ENCODE measurements at regions not wholly inside any gene's neighbourhood (a gene's known extent, or its start where the extent isn't known, plus 50 kb on each side); places are given as distances from the start of the nearest gene placed in this dataset.
"Not testable (repeated sequence)": the region's sequence is repeated elsewhere in the genome, so short reads cannot be mapped to it uniquely, and the experiment has no call there.

DNA sequence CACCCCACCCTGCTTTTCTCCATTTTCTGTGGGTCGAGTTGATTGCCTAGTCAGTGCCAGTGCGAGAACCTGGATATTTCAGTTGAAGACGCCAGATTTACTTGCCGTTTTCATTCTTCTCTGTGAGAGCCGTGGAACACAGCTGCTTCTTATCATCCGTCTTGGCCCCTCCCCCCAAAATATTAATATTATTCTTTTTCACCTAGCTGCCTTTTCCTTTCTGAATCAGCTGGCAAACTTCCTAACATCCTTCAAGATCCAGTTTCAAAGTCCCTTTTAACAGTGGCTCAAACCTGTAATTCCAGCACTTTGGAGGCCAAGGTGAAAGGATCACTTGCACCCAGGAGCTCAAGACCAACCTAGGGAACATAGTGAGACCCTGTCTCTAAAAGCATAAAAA is 117.1 kb upstream of the RASA1 start:
- ATAC-seq (no peak), DNase-seq (no peak)
- intact Hi-C loops (cut with DNase I, micrococcal nuclease), result no loop called here

DNA sequence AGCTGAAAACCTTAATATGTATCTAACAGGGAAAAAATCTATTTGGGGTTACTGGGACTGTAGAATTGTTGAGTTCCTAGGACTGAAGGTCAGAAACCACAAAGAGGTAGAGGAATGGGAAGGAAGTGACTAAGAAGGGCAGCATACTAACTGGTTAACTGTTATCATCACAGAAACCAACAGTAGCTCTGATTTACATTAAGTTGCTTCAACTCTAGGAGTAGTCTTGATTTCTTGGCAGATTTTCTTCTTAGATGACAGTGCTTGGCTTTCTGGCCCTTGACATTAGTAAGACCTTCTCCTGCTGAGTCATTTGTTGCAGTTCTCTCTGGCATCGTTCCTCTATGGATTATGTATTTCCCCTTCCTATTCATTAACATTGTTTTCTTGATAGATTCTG is 116.1 kb upstream of the RASA1 start:
- DNase-seq, result no peak
- intact Hi-C loops (cut with DNase I, micrococcal nuclease), result no loop called here
- no peak for ATAC-seq

DNA sequence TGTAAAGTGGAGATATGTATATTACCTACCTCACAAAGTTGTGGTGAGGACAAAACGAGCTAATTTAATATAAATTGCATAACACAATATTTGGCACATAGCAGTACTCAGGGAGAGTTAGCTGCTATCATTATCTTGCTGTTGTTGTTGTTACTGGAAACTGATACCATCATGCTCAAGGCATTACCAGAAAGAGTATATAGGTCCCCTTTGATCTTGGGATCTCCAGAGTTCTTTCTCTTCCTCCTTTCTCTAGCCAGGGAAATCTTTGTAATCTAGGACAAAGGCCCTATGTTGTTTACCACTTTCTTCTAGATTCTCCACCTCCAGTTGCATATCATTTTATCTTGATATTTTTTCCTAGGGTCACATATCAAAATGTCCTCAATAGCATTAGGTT is 114.8 kb upstream of the RASA1 start:
- no peak for DNase-seq
- intact Hi-C loops (cut with DNase I, micrococcal nuclease), result no loop called here
- ATAC-seq, result no peak

DNA sequence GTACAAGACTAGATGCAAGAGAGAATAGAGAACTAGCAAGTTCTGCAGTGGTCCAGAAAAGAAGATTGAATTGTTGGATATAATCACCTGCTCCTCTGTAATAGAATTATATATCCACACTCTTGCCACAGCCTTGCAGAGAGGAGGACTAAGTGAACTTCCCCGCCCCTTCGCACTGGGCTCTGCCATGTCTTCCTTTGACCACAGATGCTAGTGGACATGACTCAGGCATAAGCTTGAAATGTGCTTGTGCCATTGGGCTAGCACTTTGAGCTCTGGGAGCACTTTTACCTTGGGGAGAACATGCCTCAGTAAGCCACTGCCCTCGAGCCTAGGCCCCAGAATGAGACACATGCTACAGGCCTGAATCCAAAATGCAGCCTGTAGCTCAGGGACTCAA is 113.5 kb upstream of the RASA1 start:
- ATAC-seq, result no peak
- intact Hi-C loops (cut with DNase I, micrococcal nuclease), result no loop called here
- DNase-seq, result no peak

DNA sequence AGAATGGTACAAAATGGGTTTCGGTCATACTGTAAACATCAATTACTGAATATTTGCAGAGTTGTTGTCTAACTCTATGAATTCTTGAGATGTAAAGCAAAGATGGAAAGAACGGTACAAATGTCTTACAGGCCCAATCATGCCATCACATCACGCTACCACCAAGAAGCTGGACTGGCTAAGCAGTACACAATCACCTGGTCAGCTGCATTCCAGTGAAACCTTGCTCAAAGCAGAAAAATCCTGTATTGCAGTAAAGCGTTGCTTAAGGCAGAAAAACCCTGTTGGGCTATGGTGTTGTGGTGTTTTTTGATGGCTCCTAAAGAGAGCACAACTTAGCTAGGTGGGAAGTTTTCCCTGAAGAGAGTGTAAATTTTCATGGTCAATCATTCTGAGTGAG is 112.6 kb upstream of the RASA1 start:
- ATAC-seq, result no peak
- intact Hi-C loops (cut with DNase I, micrococcal nuclease), result no loop called here
- no peak for DNase-seq

DNA sequence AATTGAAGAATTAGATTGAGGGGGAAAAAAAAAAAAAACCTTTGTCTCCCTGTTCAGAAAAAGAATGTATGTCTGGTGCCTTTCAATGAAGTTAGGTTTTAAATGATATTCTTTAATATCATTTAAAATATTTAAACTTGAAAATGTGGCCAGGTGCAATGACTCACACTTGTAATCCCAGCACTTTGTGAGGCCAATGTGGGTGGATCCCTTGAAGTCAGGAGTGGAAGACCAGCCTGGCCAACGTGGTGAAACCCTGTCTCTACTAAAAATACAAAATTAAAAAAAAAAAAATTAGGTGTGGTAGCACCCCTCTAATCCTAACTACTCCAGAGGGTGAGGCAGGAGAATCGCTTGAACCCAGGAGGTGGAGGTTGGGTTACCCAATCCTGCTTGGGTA is 111.1 kb upstream of the RASA1 start:
- ATAC-seq, result no peak
- intact Hi-C loops (cut with DNase I, micrococcal nuclease), result no loop called here
- DNase-seq, result no peak

DNA sequence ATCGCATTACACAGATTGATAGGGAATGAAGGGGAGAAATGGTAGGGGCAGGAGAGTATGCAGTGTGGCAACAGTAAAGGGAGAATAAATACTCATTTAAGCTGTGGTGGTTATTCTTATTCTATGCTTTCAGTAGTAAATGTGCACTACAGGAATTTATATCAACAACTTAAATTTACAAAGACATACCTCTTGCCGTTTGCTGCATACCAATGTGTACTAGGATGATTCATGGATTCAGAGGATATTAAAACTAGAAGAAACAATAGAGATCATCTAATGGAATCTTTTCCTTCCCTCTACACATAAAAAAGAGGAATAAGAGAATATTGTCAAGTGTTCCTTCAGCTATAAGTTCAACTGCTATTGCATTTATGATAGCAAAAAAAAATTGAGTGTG is 103.3 kb upstream of the RASA1 start:
- no peak for DNase-seq
- no peak for ATAC-seq
- intact Hi-C loops (cut with DNase I, micrococcal nuclease), result no loop called here

DNA sequence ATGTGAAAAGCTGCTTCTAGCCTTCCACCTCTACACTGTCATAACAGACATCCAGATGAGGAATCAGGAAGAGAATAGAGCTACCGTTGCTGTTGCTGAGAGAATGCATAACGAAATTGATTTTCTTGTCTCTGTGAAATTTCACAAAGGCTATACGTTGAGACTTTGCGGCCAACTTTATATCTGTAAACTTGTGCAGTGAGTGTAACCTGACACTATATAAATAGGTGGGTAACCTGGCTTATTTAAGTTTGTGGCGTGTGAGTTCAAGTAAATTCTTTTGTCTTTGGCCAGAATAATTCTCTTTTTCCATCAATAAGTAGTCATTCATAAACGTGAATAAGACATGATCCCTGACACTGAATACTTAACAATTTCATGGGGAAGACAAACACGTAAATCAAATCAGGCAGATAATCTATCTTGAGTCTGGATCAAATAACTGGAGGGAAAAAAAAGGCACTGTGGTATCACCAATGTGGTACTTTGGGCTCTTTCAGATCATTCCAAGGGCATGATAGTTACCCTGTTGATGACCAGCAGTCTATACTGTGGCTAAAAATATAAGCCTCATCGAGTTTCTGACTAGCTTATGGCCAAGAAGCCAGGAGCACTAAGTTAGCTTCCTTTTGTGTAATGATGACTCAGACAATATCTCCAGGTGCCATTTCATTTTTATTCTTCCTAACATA is 98.2 kb upstream of the RASA1 start:
- no peak for ATAC-seq
- no peak for DNase-seq
- intact Hi-C loops (cut with DNase I, micrococcal nuclease), result no loop called here

DNA sequence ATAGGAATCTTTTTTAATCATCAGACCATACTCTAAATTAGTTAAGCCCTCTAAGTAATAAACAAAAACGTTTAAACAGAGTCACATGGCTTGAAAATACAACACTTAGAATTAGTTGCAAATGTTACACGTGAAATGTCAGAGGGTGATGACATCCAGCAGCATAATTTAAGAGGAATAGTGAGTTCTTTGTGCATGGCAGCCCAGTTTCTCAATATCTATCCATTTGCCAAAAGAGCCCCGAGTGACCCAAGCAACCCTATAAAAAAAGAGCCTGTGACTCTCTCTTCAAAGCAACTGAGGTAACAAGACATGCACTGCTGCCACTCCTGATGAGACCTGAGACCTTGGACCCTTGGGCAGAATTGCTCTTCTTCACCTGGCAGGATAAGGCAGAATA is 96.9 kb upstream of the RASA1 start:
- DNase-seq, result no peak
- intact Hi-C loops (cut with DNase I, micrococcal nuclease), result no loop called here
- no peak for ATAC-seq

DNA sequence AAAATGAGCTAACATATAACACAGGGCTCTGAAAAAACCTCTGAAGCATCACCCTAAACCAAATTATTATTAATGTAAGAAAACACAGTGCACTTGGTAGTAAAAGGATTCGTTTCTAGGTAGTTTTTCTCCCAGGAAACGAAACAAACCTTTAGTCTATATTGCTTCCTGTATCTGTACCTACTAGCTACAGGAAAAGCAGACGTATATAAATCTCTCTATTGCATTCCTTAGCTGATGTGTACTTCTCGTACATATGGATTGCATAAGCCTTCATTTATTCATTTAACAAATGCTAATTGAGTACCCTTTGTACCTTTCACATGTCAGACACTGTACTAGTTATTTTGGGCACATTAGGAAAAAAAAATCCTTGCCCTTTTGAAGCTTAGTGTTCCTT is 85.0 kb upstream of the RASA1 start:
- ATAC-seq (peak; percentile 57), DNase-seq (no peak)
- intact Hi-C loops (cut with DNase I, micrococcal nuclease), result no loop called here

DNA sequence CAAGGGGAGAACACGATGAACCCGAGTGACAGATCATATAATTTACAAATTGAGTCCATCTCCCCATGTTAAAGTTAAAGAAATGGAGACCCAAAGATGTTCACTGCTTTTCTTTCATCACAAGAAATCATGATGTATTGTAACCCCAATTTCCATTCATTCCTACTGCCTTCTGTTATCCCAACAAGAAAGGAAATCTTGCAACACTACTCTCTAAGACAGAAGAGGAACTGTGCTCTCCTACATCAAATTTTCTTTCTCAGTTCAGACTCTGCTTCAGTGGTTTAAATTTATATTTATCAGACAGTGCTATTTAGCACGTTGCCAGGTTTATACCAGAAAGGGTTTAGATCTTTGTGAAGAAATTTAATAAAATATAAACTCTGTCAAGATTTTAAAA is 83.8 kb upstream of the RASA1 start:
- DNase-seq (no peak), ATAC-seq (no peak)
- intact Hi-C loops (cut with DNase I, micrococcal nuclease), result no loop called here

DNA sequence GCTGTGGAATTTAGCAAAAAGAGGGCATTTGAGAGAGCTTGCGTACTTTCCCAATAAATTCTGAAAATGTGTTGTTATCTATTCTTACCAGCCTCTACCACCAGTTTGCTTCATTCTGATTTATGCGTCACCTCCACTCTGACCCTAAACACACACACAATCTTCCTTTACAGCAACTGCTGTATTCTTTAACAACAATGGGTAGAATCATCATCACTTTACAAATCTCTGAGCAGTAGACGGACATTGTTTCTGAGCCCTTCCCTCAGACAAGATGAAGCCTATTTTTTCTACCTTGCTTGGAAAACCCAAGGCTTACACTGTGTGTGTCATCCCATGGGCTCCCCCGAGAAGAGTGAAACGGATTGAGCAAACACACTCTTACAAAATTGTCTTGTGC is 83.1 kb upstream of the RASA1 start:
- ATAC-seq, result no peak
- DNase-seq, result no peak
- intact Hi-C loops (cut with DNase I, micrococcal nuclease), result no loop called here

DNA sequence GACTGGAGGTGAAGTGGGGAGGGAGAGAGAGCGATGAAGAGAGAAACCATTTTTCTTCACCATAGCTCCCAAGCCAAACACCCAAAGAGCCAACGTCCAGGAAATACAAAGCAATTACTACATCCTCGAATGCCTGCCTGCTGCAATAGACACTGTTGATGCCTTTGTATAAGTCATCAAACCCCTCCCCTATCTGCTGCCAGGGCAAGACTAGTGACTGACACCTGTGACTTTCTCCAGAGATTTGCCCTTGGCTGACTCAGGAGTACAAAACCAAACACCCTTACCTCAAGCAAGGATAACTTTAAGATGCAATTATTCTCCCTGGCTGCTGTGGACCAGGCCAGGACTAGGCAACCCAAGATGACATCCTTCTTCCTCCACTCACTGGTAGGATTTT is 81.8 kb upstream of the RASA1 start:
- DNase-seq, result no peak
- no peak for ATAC-seq
- intact Hi-C loops (cut with DNase I, micrococcal nuclease), result no loop called here

DNA sequence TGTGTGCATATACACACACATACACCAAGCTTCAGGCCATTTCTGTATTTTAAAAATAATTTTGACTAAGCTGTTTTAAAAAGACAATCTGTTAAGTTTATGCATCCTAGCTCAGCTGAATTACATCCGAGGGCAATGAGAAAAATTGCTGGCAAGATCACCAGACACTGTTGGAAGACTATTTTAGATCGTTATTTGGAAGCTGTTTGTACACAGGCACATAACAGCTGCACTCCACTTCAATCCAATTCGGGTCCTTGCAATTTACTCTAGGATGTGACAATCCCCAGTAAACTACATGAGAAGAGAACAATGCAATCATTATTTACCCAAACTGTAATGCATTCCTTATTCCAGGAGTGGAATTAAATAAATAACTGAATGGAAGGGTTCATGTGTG is 79.3 kb upstream of the RASA1 start:
- intact Hi-C loops (cut with DNase I, micrococcal nuclease), result no loop called here
- DNase-seq, result no peak
- no peak for ATAC-seq

DNA sequence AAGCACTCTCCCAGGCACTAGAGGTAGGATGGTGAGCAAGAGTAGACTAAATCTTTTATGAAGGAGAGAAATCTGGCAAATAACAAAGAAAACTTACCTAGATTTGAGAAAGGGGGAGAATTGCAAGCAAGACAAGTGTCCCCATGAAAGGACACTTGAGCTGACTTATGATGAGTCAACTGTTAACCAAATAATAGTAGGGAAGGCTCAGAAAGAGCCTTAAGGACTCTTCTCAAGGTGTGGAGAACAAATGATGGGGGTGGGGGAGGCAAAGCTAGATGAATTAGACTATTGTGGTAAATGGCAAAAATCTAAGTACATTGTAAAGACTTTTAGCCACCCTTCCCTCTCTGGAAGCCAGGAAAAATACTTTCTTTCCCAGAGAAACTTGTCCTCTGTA is 77.6 kb upstream of the RASA1 start:
- no peak for DNase-seq
- no peak for ATAC-seq
- intact Hi-C loops (cut with DNase I, micrococcal nuclease), result no loop called here

DNA sequence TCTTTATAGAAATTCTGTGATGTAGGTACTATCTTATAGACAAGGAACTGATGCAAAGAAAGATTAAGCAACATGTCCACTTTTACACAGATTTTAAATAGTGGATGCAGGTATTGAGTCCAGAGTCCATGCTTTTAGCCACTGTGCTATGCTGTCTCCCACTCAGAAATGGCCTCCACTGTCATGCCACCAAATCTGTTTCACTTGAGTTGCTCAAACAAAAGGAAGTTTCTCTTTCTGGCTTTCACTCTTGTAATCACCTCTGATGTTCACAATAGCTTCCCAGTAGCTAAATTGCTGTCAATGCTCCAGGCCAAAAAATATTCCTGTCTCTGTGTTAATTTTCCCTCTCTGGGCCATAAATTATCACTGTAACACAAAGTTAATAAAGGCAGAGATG is 77.0 kb upstream of the RASA1 start:
- DNase-seq (no peak), ATAC-seq (no peak)
- intact Hi-C loops (cut with DNase I, micrococcal nuclease), result no loop called here

DNA sequence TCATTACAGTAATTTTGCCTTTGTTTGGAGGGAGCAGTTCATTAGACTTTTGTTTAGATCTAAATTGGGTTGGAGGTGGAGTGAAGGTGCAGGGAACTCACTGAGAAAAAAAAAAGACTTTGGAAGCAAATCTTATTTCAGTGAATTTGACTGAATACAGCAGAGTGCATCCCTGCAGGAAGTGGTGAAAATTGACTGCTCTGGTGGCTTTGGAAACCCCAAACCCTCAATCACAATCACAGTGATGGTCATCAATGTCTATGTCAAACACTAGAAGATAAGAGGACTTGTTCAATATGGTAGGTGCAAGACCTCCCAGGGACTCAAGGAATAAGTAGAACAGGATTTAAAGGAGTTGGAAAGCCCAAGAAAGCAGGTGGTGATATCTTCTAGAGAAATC is 76.0 kb upstream of the RASA1 start:
- no peak for ATAC-seq
- no peak for DNase-seq
- intact Hi-C loops (cut with DNase I, micrococcal nuclease), result no loop called here

DNA sequence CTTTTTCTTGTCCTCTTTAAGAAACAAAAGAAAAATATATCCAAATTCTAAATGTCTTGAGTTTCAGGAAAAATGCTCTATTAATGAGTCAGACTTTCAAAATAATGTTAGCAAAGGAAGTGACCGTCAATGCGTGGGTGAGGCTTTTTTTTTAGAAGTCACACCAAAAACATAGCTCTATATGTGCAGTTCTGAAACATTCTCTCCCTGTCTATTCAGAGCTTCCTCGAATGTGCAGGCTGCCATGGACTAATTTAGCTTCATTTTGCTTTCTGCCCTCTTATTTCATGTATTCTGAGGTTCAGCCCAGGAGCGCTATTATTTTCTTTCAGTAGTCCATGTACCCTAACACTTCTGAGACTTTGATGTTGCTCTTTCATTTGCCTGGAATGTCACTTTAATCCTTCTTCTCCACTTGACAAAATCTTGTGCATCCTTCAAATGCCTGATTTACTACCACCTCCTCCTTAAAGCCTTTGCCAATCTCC is 72.5 kb upstream of the RASA1 start:
- intact Hi-C loops (cut with DNase I, micrococcal nuclease), result no loop called here
- ATAC-seq, result no peak
- DNase-seq, result no peak

DNA sequence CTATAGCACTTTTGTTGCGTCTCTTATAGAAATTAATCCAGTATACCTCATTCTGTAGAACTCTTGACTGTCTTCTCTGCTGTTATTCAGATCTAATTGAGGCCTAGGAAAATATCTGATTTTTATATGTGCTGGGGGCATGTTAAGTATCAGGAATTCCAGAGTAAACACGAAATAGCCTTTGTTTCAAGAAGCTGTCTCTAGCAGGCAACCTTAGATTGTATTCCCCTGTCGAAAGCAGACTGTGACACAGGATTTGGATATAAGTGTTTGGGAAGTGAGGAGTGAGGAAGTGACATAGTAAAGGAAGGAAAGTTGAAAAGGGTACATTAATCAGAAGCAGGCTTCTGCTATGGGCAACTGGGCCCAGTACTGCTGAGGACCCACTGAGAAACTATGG is 72.1 kb upstream of the RASA1 start:
- intact Hi-C loops (cut with DNase I, micrococcal nuclease), result no loop called here
- DNase-seq (no peak), ATAC-seq (no peak)

DNA sequence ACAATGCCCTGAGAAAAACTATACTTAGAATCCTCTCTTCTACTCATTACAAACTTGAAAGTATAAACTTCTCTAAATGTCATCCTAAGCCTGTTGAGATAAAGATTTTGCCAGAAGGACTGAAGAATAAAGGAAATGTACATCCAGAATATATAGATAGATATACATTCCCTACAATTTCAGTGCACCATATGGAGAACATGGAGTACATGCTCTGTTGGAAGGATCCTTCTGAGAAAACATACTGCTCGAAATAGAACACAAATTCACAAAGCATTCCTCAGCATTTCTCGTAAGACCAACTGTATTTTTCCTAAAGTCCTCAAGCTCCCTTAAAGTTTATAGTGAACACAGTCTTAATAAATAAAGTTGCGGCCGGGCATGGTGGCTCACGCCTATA is 69.7 kb upstream of the RASA1 start:
- intact Hi-C loops (cut with DNase I, micrococcal nuclease), result no loop called here
- DNase-seq (no peak), ATAC-seq (no peak)

DNA sequence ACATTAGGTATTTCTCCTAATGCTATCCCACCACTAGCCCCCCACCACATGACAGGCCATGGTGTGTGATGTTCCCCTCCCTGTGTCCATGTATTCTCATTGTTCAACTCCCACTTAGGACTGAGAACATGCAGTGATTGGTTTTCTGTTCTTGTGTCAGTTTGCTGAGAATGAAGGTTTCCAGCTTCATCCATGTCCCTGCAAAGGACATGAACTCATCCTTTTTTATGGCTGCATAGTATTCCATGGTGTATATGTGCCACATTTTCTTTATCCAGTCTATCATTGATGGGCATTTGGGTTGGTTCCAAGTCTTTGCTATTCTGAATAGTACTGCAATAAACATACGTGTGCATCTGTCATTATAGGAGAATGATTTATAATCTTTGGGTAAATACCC is 68.4 kb upstream of the RASA1 start:
- DNase-seq; intact Hi-C loops (cut with DNase I, micrococcal nuclease); ATAC-seq: not testable (repeated sequence)

DNA sequence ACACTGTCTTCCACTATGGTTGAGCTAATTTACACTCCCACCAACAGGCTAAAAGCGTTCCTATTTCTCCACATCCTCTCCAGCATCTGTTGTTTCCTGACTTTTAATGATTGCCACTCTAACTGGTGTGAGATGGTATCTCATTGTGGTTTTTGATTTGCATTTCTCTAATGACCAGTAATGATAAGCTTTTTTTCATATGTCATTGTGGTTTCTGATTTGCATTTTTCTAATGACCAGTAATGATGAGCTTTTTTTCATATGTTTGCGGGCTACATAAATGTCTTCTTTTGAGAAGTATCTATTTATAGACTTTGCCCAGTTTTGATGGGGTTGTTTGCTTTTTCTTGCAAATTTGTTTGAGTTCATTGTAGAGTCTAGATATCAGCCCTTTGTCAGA is 68.0 kb upstream of the RASA1 start:
- intact Hi-C loops (cut with DNase I, micrococcal nuclease); ATAC-seq; DNase-seq: not testable (repeated sequence)
